Stimulated activated memory B cell treated with anti-CD40 and anti-IgM and Interleukin-4, amounts not matched to agents 10 μg/mL and 1 μg/mL and 100 μg/mL, for 72 hours (primary cell): ENCODE measurements at regions not wholly inside any gene's neighbourhood (a gene's known extent, or its start where the extent isn't known, plus 50 kb on each side); places are given as distances from the start of the nearest gene placed in this dataset.

Experiments
- ATAC-seq: fragments of 150-1000 bp; cut with Tn5 transposase; 2 replicates; pipeline ENCODE4 v1.10.0; 2021
- H3K27ac Mint-ChIP-seq: one replicate; pipeline ENCODE4 v1.8.0; 2022; ENCODE audit warnings: mild to moderate bottlenecking, mixed read lengths
- H3K27me3 Mint-ChIP-seq: one replicate; pipeline ENCODE4 v1.8.0; 2022; ENCODE audit warnings: mixed read lengths
- H3K36me3 Mint-ChIP-seq: one replicate; pipeline ENCODE4 v1.8.0; 2022; ENCODE audit warnings: mixed read lengths
- H3K4me1 Mint-ChIP-seq: one replicate; pipeline ENCODE4 v1.8.0; 2022; ENCODE audit warnings: mixed read lengths
- H3K4me3 Mint-ChIP-seq: one replicate; pipeline ENCODE4 v1.8.0; 2022; ENCODE audit warnings: mild to moderate bottlenecking, moderate library complexity, mixed read lengths
- H3K9me3 Mint-ChIP-seq: one replicate; pipeline ENCODE4 v1.8.0; 2022; ENCODE audit warnings: mixed read lengths

- H3K9me3 Mint-ChIP-seq = peaks cover 3% of the 10 kb centered on the region
- no peak overlapping the region for H3K4me3 Mint-ChIP-seq
- ATAC-seq = no peak
These were observed 383.5 kb downstream of the MATN1 start for GRCh38 chr1:30339866-30340265.

DNA sequence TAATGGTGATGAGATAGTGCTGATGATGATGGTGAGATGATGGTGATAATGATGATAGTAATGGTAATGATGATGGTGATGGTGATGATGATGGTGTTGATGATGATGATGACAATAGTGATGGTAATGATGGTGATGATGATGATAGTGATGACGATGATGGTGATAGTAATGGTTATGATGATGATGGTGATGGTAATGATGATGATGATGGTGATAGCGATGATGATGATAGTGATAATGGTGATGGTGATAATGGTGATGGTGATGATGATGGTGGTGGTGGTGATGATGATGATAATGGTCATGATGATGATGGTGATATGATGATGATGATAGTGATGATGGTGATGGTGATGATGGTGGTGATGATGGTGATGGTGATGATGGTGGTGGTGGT lies 384.6 kb downstream of the MATN1 start:
- H3K4me3 Mint-ChIP-seq = no peak overlapping the region
- no peaks in the 10 kb centered on the region for H3K36me3 Mint-ChIP-seq
- H3K4me1 Mint-ChIP-seq = no peaks in the 10 kb centered on the region
- H3K27me3 Mint-ChIP-seq = no peaks in the 10 kb centered on the region
- no peak for ATAC-seq
- no peak overlapping the region for H3K27ac Mint-ChIP-seq
- H3K9me3 Mint-ChIP-seq = no peaks in the 10 kb centered on the region

More at GRCh38 chr1:30339866-30340265, 383.5 kb downstream of the MATN1 start:
- Mint-ChIP-seq H3K27me3 (no peaks in the 10 kb centered on the region), H3K27ac (no peak overlapping the region), H3K4me1 (no peaks in the 10 kb centered on the region), H3K36me3 (no peaks in the 10 kb centered on the region)

DNA sequence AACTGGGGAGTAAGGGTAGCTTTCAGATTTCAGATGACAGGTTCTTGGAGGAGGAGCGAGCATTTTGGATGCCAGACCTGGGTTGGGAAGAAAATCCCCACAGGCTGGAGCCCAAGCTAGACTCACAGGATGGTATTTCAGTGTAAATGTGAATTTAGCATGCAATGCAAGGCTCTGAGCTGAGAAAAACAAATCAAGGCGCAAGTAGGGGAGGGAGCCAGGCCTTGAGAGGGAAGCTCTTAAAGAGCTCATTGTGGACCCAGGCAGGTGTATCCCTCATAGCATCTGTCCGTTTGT lies 386.1 kb downstream of the MATN1 start:
- Mint-ChIP-seq H3K27ac (no peak overlapping the region), H3K36me3 (no peaks in the 10 kb centered on the region), H3K4me3 (no peak overlapping the region), H3K9me3 (no peaks in the 10 kb centered on the region), H3K27me3 (no peaks in the 10 kb centered on the region), H3K4me1 (no peaks in the 10 kb centered on the region)
- ATAC-seq = no peak

GRCh38 chr1:30336550-30337323 lies 386.6 kb downstream of the MATN1 start:
- H3K4me1 Mint-ChIP-seq = no peaks in the 10 kb centered on the region
- H3K36me3 Mint-ChIP-seq = no peaks in the 10 kb centered on the region
- no peak overlapping the region for H3K4me3 Mint-ChIP-seq
- no peak for ATAC-seq
- no peaks in the 10 kb centered on the region for H3K27me3 Mint-ChIP-seq
- no peak overlapping the region for H3K27ac Mint-ChIP-seq
- no peaks in the 10 kb centered on the region for H3K9me3 Mint-ChIP-seq

- Mint-ChIP-seq H3K4me1 (no peaks in the 10 kb centered on the region), H3K36me3 (no peaks in the 10 kb centered on the region), H3K4me3 (no peak overlapping the region), H3K27ac (no peak overlapping the region), H3K9me3 (no peaks in the 10 kb centered on the region), H3K27me3 (no peaks in the 10 kb centered on the region)
- no peak for ATAC-seq
These were observed 387.4 kb downstream of the MATN1 start for GRCh38 chr1:30335997-30336390.

DNA sequence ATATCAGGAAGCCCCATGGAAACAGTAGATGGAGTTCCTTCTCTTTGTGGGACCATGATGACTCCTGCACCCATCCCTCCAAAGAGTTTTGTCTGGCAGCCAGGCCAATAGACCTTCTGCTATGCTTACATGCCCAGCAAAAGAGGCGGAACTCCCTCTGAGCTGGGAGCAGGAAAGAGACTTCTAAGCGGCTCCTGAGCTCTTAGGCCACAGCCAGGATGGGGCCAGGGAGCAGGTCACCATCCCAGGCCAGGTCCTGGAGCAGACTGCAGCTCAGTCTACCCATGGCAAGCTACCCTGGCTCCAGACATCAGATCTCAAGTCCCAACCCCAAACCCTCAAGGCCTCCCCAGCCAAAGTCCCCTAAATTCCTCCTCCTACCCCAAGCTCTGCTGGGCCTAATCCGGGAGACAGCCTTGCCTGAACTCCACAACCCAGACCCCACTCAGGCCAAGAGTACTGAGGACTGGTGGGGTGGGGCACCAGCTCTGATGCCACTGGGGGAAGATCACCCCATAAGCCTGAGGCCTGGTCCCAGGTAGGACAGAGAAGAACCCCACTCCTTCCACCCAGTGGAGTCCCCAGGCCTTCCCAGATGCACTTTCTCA lies 387.9 kb downstream of the MATN1 start:
- Mint-ChIP-seq H3K27ac (no peak overlapping the region), H3K9me3 (no peaks in the 10 kb centered on the region), H3K36me3 (no peaks in the 10 kb centered on the region), H3K4me1 (no peaks in the 10 kb centered on the region), H3K27me3 (no peaks in the 10 kb centered on the region), H3K4me3 (no peak overlapping the region)
- ATAC-seq = no peak

GRCh38 chr1:30334767-30335166 lies 388.6 kb downstream of the MATN1 start:
- Mint-ChIP-seq H3K9me3 (no peaks in the 10 kb centered on the region), H3K27ac (no peak overlapping the region), H3K36me3 (no peaks in the 10 kb centered on the region), H3K4me3 (no peak overlapping the region), H3K27me3 (peaks cover 7% of the 10 kb centered on the region), H3K4me1 (no peaks in the 10 kb centered on the region)
- ATAC-seq = no peak

DNA sequence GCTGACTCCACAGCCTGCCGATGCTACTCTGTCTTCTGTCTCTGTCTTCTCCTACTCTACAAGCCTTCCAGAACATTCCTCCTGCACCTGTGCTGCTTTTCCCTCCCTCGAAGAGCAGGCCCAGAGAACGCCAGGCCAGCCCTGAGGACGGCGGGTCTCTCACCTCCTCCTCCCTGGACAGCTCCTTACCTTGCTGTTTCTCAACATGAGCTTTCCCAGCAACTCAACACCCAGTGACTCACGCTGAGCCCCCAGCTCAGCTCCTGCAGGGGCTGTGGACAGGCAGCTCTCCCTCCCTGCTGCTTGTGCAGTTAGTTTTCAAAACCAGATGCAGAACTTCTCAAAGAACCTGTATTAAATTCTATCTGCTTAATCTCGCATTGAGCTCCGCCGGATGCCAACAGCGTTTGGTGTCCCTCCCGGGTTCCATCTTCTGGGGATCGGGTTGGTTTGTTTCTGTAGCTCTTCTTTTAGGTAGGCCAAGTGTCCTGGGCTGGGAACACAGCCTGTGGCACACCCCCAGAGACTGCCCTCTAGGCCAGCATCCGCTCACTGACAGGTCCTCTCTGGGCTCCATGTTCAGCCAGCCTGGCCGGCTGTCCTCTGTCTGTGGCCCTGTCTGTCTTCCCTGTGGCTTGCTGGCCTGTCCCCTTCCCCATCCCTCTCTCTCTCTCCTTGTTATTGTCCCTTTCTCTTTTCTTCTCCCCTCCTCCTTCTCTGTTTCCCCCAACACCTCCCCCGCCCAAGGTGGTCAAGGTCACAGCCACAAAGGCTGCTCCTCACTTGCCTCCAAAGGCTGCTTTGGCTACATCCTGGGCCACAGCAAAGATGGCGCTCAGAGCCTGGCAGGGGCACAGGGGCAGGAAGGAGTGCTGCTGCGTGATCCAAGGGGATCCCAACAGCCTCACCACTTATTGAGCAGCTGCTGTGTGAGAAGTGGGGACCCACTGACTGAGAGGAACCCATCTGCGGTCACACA lies 391.0 kb downstream of the MATN1 start:
- Mint-ChIP-seq H3K4me1 (no peaks in the 10 kb centered on the region), H3K4me3 (no peak overlapping the region), H3K36me3 (no peaks in the 10 kb centered on the region), H3K9me3 (no peaks in the 10 kb centered on the region), H3K27me3 (peaks cover 20% of the 10 kb centered on the region), H3K27ac (no peak overlapping the region)
- ATAC-seq = no peak

DNA sequence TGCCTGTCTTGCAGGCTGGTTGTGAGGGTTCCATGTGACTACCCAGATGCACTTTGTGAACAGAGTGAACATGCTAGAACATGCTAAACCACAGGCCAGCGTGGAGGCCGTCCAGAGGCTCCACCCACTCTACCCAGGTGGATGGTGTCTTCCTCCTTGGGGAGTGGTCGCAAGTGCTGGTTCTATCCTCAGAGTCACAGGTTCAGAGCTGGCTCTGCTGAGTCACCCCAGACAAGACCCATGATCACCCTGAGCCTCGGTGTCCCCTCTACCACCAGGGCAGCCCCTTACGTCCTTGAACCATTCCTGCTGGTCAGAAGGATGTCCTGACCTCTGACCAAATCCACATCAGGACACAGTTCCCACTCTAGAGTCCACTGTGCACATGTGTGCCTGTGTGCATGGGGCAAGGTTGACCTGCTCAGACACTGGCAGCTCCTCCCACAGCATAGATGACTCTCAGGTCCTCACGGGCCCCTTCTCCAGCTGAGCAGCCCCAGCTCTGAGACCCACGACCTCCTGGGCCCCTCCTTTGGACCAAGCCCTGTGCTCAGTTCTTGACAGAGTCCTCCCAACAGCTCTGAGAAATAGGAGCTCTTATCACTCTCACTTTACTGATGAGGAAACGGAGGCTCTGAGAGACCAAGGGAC lies 391.8 kb downstream of the MATN1 start:
- no peak for ATAC-seq
- Mint-ChIP-seq H3K4me3 (no peak overlapping the region), H3K27me3 (peaks cover 20% of the 10 kb centered on the region), H3K36me3 (no peaks in the 10 kb centered on the region), H3K4me1 (no peaks in the 10 kb centered on the region), H3K9me3 (no peaks in the 10 kb centered on the region), H3K27ac (no peak overlapping the region)

DNA sequence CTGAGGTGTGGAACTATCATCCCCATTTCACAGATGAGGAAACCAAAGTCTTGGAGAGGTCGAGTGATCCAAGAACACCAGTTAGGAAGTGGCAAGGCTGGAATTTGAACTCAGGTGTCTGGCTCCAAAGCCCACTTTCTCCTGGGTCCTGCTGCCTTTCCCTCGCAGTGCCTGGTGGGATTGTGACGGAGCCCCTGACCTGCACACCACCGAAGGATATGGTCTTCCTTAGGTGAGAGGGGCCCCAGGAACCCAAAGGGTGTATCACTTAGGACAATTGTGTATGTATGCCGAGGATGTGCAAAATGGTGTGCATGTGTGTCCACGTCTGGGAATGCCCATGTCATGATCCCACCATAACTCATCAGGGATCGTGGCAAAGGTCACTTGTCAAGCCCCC lies 392.7 kb downstream of the MATN1 start:
- Mint-ChIP-seq H3K9me3 (no peaks in the 10 kb centered on the region), H3K4me3 (no peak overlapping the region), H3K36me3 (no peaks in the 10 kb centered on the region), H3K27ac (no peak overlapping the region), H3K4me1 (no peaks in the 10 kb centered on the region), H3K27me3 (peaks cover 20% of the 10 kb centered on the region)
- ATAC-seq = no peak

DNA sequence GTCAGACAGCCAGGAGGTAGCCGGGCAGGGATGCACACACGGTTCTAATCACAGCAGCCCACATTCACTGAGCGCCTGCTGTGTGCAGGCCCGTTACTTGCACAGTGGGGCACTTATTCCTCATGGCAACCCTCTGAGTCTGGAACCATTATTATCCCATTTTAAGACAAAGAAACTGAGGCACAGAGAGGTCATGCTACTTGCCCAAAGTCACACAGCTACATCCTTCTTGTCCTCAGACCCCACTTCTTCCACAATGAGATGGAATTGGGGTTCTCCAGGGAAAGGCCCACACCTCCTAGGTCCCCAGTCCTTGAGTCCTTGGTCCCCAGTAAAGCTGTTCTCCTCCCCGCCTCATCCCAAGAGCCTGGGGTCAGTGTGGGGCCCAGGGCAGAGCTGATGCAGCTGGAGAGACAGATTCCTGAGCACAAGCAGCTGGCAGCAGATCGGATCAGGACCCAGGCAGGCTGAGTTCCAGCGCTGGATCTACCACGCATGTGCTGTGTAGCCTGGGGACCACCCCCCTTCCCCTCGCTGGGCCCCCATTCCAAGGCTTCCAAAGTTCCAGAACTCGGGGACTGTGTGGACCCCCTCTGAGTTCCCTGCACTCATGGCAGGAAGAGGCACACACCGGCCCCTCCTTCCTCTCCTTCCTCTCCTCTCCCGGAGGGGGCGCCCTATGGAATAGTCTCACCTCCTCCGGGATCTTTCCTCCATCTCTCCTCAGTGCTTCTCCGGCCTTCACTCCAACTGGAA lies 393.4 kb downstream of the MATN1 start:
- H3K4me3 Mint-ChIP-seq = no peak overlapping the region
- H3K27ac Mint-ChIP-seq = no peak overlapping the region
- no peaks in the 10 kb centered on the region for H3K4me1 Mint-ChIP-seq
- no peaks in the 10 kb centered on the region for H3K36me3 Mint-ChIP-seq
- H3K9me3 Mint-ChIP-seq = no peaks in the 10 kb centered on the region
- peaks cover 23% of the 10 kb centered on the region for H3K27me3 Mint-ChIP-seq
- no peak for ATAC-seq

DNA sequence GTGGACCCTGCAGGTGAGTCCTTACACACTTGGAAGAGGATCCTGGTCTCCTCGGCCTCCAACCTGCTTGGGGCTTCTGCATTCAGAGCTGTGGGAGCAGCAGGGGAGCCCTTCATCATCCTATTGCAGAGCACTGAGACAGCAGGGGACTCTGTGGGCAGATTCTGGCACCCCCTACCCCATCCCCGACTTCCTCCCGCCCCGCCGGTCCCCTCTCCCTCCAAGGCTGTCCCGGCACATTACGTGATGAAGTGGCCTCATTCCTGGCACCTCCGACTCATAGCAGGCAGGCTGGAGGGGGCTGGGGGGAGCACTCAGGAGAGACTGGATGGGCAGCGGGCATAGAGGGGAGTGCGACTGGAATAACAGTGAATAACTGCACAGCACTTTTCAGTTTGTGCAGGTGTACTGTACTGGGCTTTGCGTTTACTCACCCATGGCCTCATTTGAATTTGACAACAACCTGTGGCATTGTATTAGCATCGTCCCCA lies 394.1 kb downstream of the MATN1 start:
- Mint-ChIP-seq H3K27me3 (peaks cover 29% of the 10 kb centered on the region), H3K9me3 (no peaks in the 10 kb centered on the region), H3K27ac (no peak overlapping the region), H3K4me3 (no peak overlapping the region), H3K36me3 (no peaks in the 10 kb centered on the region), H3K4me1 (no peaks in the 10 kb centered on the region)
- ATAC-seq = no peak

DNA sequence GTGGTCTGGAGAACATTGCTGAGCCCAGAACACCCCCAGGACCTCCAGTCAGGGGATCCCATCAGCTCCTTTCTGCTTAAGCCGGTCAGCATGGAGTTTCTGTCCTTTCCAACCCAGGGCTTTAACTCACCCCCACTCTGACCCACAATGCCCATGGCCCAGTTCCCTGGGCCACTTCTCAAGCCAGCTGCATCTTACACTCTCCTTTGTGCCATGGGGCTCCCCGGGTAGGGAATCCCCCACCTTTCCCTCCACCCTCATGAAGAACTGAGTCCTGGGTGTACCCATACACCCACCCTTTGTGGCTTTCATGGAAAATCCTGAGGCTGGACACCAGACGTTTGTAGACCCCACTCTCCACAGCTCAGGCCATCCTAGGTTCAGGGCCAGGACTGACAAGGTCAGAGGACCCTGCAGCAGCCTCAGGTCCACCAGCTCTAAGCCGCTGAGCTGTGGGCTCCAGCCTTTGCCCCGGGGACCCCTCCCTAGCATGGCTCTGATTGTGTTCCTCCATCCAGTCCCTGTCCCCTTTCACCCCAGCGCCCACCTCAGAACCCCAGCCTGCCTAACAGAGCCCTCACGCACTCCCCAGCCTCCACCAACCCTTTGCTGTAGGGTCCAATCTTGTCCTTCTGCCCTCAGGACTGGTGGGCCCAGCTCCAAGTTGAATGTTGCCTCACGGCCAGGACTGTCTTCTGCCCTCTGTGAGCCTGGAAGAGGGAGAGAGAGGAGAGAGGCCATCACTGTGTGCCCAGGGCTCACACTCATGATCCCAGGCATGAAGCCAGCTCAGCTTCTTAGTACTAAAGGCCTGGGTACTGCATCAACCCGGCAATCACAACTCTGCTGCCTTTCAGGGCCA lies 394.8 kb downstream of the MATN1 start:
- no peak overlapping the region for H3K27ac Mint-ChIP-seq
- H3K4me3 Mint-ChIP-seq = no peak overlapping the region
- no peaks in the 10 kb centered on the region for H3K9me3 Mint-ChIP-seq
- no peaks in the 10 kb centered on the region for H3K36me3 Mint-ChIP-seq
- H3K27me3 Mint-ChIP-seq = peaks cover 35% of the 10 kb centered on the region
- ATAC-seq = no peak
- no peaks in the 10 kb centered on the region for H3K4me1 Mint-ChIP-seq

- Mint-ChIP-seq H3K4me1 (no peaks in the 10 kb centered on the region), H3K9me3 (no peaks in the 10 kb centered on the region), H3K27me3 (peaks cover 41% of the 10 kb centered on the region), H3K36me3 (no peaks in the 10 kb centered on the region), H3K27ac (no peak overlapping the region), H3K4me3 (no peak overlapping the region)
- ATAC-seq = no peak
These were observed 395.4 kb downstream of the MATN1 start for GRCh38 chr1:30328100-30328370.
